ENCODE measurements at regions not wholly inside any gene's neighbourhood (a gene's known extent, or its start where the extent isn't known, plus 50 kb on each side); places are given as distances from the start of the nearest gene placed in this dataset.
"Not testable (repeated sequence)": the region's sequence is repeated elsewhere in the genome, so short reads cannot be mapped to it uniquely, and the experiment has no call there.

GRCh38 chr9:89684912-89685636 is 80.3 kb downstream of the GADD45G start:
- Mint-ChIP-seq H3K9me3 (no peaks in the 10 kb centered on the region), H3K27ac (no peak overlapping the region), H3K36me3 (no peaks in the 10 kb centered on the region)
- no peak for DNase-seq (ENCODE audit: low spot score in 2 of 2)
- no peak for ATAC-seq

GRCh38 chr9:89685698-89686097 is 80.9 kb downstream of the GADD45G start:
- H3K36me3 Mint-ChIP-seq = no peaks in the 10 kb centered on the region
- DNase-seq (ENCODE audit: low spot score in 2 of 2) (no peak), ATAC-seq (no peak)
- no peaks in the 10 kb centered on the region for H3K9me3 Mint-ChIP-seq
- H3K27ac Mint-ChIP-seq = peak overlapping the region in 1 of 2 donors; percentile 10

- peak overlapping the region in 1 of 2 donors; percentile 10 for H3K27ac Mint-ChIP-seq
- H3K9me3 Mint-ChIP-seq = no peaks in the 10 kb centered on the region
- H3K36me3 Mint-ChIP-seq = no peaks in the 10 kb centered on the region
- ATAC-seq (no peak), DNase-seq (ENCODE audit: low spot score in 2 of 2) (no peak)
These were observed 81.3 kb downstream of the GADD45G start for GRCh38 chr9:89686126-89686525.

GRCh38 chr9:89686621-89687020 is 81.8 kb downstream of the GADD45G start:
- peak overlapping the region in 1 of 2 donors; percentile 10 for H3K27ac Mint-ChIP-seq
- ATAC-seq (no peak), DNase-seq (ENCODE audit: low spot score in 2 of 2) (no peak)
- no peaks in the 10 kb centered on the region for H3K9me3 Mint-ChIP-seq
- no peaks in the 10 kb centered on the region for H3K36me3 Mint-ChIP-seq

GRCh38 chr9:89687188-89687587 is 82.4 kb downstream of the GADD45G start:
- DNase-seq (ENCODE audit: low spot score in 2 of 2) = no peak
- no peak for ATAC-seq
- peak overlapping the region in 1 of 2 donors; percentile 10 for H3K27ac Mint-ChIP-seq
- no peaks in the 10 kb centered on the region for H3K36me3 Mint-ChIP-seq
- H3K9me3 Mint-ChIP-seq = no peaks in the 10 kb centered on the region

GRCh38 chr9:89687848-89688247 is 83.0 kb downstream of the GADD45G start:
- Mint-ChIP-seq H3K9me3 (no peaks in the 10 kb centered on the region), H3K27ac (peak overlapping the region in 1 of 2 donors; percentile 10), H3K36me3 (no peaks in the 10 kb centered on the region)
- DNase-seq (ENCODE audit: low spot score in 2 of 2) (no peak), ATAC-seq (no peak)

- ATAC-seq; H3K36me3 Mint-ChIP-seq; DNase-seq (ENCODE audit: low spot score in 2 of 2); H3K27ac Mint-ChIP-seq; H3K9me3 Mint-ChIP-seq: not testable (repeated sequence)
These were observed 84.5 kb downstream of the GADD45G start for GRCh38 chr9:89689321-89689720.

- Mint-ChIP-seq H3K36me3 (no peaks in the 10 kb centered on the region), H3K27ac (no peak overlapping the region), H3K9me3 (no peaks in the 10 kb centered on the region)
- ATAC-seq (peak; percentile 49 to 52), DNase-seq (ENCODE audit: low spot score in 2 of 2) (no peak)
These were observed 85.6 kb downstream of the GADD45G start for GRCh38 chr9:89690334-89690912.

GRCh38 chr9:89695441-89695891 is 90.7 kb downstream of the GADD45G start:
- Mint-ChIP-seq H3K36me3 (no peaks in the 10 kb centered on the region), H3K9me3 (peaks cover 0 to 5% of the 10 kb centered on the region in 2 donors), H3K27ac (no peak overlapping the region)
- DNase-seq (ENCODE audit: low spot score in 2 of 2) = no peak
- no peak for ATAC-seq

GRCh38 chr9:89695979-89696378 is 91.2 kb downstream of the GADD45G start:
- not testable (repeated sequence) for DNase-seq (ENCODE audit: low spot score in 2 of 2); H3K36me3 Mint-ChIP-seq; ATAC-seq; H3K9me3 Mint-ChIP-seq; H3K27ac Mint-ChIP-seq

- H3K9me3 Mint-ChIP-seq = peaks cover 0 to 5% of the 10 kb centered on the region in 2 donors
- DNase-seq (ENCODE audit: low spot score in 2 of 2) (no peak), ATAC-seq (no peak)
- no peaks in the 10 kb centered on the region for H3K36me3 Mint-ChIP-seq
- no peak overlapping the region for H3K27ac Mint-ChIP-seq
These were observed 92.0 kb downstream of the GADD45G start for GRCh38 chr9:89696780-89697179.

- Mint-ChIP-seq H3K9me3 (peaks cover 0 to 5% of the 10 kb centered on the region in 2 donors), H3K36me3 (no peaks in the 10 kb centered on the region), H3K27ac (no peak overlapping the region)
- ATAC-seq = no peak
- DNase-seq (ENCODE audit: low spot score in 2 of 2) = no peak
These were observed 92.7 kb downstream of the GADD45G start for GRCh38 chr9:89697553-89697952.

GRCh38 chr9:89698411-89699005 is 93.7 kb downstream of the GADD45G start:
- H3K27ac Mint-ChIP-seq = no peak overlapping the region
- H3K36me3 Mint-ChIP-seq = peaks cover 0 to 5% of the 10 kb centered on the region in 2 donors
- ATAC-seq (no peak), DNase-seq (ENCODE audit: low spot score in 2 of 2) (no peak)
- H3K9me3 Mint-ChIP-seq = peaks cover 0 to 5% of the 10 kb centered on the region in 2 donors

- ATAC-seq (no peak), DNase-seq (ENCODE audit: low spot score in 2 of 2) (no peak)
- peaks cover 0 to 10% of the 10 kb centered on the region in 2 donors for H3K36me3 Mint-ChIP-seq
- H3K9me3 Mint-ChIP-seq = peaks cover 0 to 5% of the 10 kb centered on the region in 2 donors
- H3K27ac Mint-ChIP-seq = peak overlapping the region; percentile 11 to 24
These were observed 94.8 kb downstream of the GADD45G start for GRCh38 chr9:89699646-89700045.

- DNase-seq (ENCODE audit: low spot score in 2 of 2) (peak; percentile 47 to 83), ATAC-seq (peak; percentile 97)
- Mint-ChIP-seq H3K36me3 (peaks cover 0 to 10% of the 10 kb centered on the region in 2 donors), H3K9me3 (peaks cover 0 to 5% of the 10 kb centered on the region in 2 donors), H3K27ac (peak overlapping the region; percentile 65 to 82)
These were observed 96.5 kb downstream of the GADD45G start for GRCh38 chr9:89701221-89701798.

GRCh38 chr9:89702401-89702800 is 97.6 kb downstream of the GADD45G start:
- peak overlapping the region in 1 of 2 donors; percentile 82 for H3K27ac Mint-ChIP-seq
- peaks cover 0 to 10% of the 10 kb centered on the region in 2 donors for H3K36me3 Mint-ChIP-seq
- DNase-seq (ENCODE audit: low spot score in 2 of 2) (no peak), ATAC-seq (no peak)
- peaks cover 0 to 5% of the 10 kb centered on the region in 2 donors for H3K9me3 Mint-ChIP-seq

GRCh38 chr9:89705651-89706050 is 100.8 kb downstream of the GADD45G start:
- DNase-seq (ENCODE audit: low spot score in 2 of 2) (no peak), ATAC-seq (no peak)
- Mint-ChIP-seq H3K36me3 (peaks cover 0 to 15% of the 10 kb centered on the region in 2 donors), H3K27ac (no peak overlapping the region), H3K9me3 (peaks cover 0 to 5% of the 10 kb centered on the region in 2 donors)

Data from activated naive CD4-positive, alpha-beta T cell treated with anti-CD3 and anti-CD28 coated beads, Interleukin-2, amount 50 U/mL, for 72 hours (primary cell).